OCI-LY3 (cell line): ENCODE measurements at regions not wholly inside any gene's neighbourhood (a gene's known extent, or its start where the extent isn't known, plus 50 kb on each side); places are given as distances from the start of the nearest gene placed in this dataset.

Source experiments
- CTCF ChIP-seq: fragments of 200-600, 300-600 bp; sonication (generic); IDR thresholded peaks from 2 replicates; pipeline ENCODE4 v1.5.1; 2014; ENCODE audit warnings: antibody characterized with exemption, low read length, low read depth
- EZH2phosphoT487 ChIP-seq: fragments of 200-600 bp; shearing (Covaris generic); IDR thresholded peaks from 2 replicates; pipeline ENCODE4 v1.6.1; 2018; ENCODE audit warnings: antibody characterized with exemption, mixed run types, low read depth

DNA sequence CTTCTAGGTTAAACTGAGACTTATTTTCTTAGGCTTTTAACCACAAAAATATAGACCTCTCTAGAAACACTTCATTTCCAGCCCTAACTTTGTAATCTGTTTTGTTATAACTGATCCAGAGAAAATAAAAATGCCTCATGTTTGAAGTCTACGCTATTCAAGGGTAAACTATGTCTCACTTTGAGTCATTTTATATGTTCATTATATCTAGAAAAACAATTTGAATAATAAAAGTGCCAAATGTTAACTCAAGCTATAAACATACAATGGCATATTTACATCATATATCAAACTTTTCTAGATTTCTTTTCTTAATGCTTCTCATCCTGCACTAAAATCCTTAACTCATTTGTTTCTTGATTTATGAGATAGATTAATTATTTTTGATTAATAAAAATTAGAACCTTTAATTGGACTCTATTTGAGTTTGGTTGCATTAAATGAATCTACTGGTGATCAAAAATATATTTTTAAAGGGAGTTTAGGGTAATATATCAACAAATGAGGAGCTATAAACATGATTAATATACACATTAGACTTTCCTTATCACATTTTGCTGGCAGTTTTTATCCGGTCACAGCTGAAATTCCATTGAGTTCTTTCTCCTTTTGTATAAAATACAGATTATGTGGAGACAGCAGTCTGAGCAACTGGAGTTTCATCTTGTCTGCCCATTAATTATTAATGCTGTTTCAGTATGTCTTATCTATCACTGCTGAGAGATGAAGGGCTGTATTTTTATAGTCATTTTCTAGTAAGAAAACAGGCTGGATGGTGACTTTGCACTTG, 246.5 kb downstream of the TBX18 start:
- TF ChIP-seq CTCF (no peak), EZH2phosphoT487 (no peak)
